G401.6 (cell line): ENCODE measurements at regions not wholly inside any gene's neighbourhood (a gene's known extent, or its start where the extent isn't known, plus 50 kb on each side); places are given as distances from the start of the nearest gene placed in this dataset.

Source experiments
- FAIRE-seq: peaks from 2 replicates; lab custom pipeline; 2012; peaks lifted over from hg19 to GRCh38; lab: Jason Lieb, UNC

DNA sequence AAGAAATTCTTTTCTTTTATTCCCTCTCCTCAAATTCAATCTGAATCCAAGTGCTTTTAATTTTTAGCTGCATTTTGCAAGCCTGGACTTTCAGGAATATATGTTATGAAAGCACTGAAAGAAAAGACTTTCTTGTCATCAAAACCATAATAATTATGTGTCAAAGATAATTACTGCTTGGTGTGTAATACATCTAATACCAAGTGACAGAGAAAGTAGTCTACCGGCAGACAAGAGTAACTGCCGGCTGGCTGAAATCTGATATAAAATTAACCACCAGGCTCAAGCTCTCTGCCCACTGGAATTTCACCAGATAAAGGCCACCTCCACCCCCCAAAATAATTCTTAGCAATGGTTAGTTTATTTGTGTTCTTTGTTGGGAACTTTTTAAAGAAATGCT, 220.9 kb upstream of the CDIN1 start:
- no peak for FAIRE-seq

DNA sequence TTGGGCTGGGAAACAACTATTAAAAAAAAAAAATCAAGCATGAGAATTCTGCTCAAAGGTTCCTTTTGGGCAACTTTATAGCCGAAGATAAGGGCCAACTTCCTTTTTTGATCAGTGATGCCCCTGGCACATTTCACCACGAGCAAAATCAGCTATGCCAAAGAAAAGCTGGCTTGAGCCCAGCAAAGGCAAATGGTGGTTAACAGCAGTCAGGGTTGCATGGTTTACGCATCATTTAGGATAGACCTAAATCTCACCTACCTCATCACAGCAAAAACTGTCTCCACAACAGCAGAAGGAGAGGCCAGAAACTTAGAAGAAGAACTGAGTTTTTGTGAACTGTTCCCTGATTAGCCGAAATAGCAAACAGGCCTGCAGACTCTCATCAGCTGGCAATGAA, 220.1 kb upstream of the CDIN1 start:
- FAIRE-seq, result no peak

DNA sequence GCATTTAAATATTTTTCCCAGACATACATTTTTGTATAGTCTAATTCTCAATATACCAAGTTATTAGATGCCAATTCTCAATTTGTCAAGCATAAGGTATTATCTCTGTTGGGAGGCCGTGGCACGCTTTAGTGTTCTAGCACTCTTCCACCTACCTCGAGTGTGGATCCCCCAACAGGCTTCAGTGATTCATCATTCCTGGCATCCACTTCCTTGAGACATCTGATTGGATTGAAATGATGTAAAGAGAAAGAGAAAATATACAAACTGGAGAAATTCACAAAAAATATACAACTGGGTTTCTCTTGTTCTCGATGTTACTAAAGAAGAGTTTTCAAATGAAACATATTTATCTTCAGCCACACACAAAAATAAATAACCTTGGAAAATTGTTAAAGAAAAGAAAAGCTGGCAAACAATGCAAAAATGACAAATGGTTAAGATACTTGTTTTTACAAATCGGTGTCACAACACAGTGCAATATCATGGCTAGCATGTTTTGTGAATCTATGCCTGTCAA, 218.0 kb upstream of the CDIN1 start:
- no peak for FAIRE-seq

DNA sequence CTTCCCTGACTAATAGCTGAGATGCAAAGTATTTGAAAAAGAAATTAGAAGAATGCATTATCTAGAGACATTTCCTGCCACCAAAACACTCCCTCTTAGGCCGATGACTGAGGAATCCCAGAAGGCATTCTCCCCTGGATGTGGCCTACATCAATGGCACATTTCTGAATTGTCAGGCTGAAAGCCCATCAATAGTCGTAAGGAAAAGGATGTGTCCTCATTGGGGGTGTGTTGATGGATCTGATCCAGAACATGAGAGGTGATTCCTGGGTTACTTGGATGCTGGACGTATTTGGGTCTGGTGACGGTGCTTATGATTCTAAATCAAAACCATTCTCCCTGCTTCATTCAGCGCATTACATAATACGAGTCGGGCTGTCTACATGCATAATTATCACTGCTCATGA, 216.9 kb upstream of the CDIN1 start:
- no peak for FAIRE-seq

DNA sequence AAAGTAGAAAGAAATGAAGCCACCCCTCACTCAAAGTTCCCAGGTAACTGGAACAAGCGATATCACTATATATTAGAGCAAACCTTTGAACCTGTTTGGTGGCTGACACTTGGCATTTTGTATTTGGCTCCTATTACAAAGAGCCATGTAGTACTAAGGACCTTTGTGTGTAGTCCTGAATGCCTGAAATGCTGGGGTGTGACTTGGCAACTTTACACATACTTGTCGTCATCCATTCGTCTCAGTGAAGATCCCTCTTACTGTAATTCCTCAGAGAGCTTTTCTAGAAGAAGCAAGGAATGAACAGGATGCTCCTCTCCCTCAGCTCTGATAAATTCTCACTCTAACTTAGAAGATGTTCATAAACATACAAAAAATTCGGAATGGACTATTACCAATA, 216.1 kb upstream of the CDIN1 start:
- FAIRE-seq, result no peak

DNA sequence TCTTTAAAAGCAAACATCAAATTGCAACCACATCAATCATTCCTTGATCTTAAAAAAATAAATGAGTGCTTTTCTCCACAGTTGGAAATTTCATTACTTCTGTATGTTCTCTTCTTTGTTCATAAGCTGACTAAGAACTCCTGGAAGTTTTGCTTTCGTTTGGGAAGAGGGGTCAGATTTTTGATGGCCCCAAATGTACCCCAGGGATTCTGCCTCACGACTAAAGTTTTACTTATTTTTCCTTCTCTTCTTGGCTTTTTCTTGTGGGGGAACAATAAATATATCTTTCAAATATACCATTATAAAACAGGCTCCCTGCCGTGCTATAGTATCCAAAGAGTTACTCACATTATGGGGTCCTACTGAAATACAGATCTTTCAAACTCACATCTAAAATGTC, 215.0 kb upstream of the CDIN1 start:
- FAIRE-seq, result no peak

DNA sequence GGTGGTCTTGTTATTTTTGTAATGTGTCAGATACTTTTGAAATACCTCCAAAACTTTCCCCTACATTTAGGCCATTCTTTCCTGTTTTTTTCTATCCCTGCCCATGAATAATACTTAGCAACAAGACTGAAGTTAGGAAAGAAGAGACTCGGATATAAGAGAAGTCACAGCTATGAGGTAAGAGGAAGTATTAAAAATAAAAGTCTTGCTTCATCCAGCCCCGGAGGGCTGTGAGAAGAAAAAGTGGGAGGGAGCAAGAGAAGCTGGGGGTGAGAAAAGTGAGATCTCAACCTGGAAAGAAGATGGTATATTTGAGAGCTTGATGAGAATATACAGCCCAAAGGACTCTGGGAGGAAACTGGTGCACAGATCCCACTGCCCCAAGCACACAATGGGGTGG, 213.5 kb upstream of the CDIN1 start:
- FAIRE-seq, result no peak

DNA sequence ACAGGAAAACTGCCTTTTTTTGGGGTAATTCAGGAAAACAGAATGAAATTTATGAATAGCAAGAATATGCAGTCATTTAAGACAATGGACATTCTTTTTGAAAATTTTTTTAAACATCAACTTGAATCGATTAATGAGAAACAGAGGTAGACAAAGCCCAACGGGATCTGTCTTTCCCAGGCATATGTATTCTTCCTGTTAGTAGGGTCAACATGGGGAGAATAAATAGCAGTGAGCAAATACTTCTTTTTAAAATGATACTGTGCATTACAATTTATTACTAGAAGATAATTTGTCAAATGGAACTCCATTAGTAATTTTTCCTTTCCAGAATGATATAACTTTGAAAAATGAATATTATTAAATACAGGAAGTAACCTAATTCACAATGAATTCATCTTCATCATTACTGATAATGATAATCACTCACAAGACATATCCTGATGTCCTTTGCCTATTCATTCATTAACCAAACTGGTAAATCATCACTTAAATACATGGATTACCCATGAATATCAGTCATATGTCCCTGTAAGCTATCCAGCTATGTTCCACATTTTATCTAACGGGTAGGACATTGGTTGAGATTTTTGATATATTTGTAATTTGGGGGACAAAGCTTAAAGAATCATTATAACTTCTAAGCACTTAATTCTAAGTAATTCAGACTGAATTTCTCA, 209.2 kb upstream of the CDIN1 start:
- no peak for FAIRE-seq

DNA sequence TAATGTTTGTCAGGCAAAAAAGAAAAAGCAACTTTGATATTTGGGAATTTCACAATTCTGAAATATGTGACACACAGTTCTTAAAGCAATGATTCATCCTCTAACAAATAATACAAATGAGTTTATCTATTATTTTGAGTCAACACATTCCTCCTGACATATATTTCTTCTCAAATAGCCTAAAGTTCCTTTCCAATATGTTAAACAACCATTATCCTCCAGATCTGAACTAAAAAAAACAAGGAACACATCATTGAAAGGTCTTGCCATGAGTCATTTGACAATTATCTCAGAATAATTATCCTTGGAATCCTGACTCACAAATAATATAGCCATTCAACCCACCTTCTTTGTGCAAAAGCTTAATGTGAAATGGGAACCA, 208.7 kb upstream of the CDIN1 start:
- no peak for FAIRE-seq

DNA sequence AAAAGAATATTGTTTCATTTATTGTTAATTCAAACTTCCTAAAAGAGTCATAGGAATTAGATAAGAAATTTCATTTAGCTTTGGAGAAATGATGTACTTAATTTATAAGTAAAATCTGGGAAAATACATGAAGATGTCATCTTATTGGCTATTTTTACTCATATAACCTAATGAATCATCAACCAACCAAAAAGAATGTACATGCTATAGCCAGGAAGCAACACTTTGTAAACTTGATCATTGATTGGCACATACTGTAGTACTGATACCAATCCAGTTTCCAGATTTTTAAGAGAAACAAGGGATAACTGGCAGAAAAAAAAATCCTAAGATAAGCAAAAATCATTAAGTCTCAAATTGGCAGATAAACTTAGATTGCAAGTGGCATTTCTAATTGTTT, 207.9 kb upstream of the CDIN1 start:
- FAIRE-seq, result no peak

DNA sequence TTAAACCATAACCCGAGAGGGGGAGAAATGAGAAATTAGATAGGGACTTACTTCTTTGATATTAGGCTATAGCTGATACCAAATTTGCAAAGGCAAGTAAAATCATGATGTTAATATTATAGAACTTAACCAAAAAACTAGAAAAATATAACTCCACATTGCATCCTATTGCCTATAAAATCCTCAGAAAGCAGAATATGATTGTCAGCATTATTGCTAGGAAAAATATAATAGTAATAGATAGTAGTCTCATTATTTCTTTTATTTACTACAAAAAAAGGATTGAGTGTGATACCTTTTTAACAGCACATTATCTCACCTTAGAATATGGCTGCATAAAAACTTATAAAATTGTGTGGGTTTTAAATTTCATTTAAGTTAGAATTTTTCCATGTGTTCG, 206.5 kb upstream of the CDIN1 start:
- peak; percentile 74 for FAIRE-seq

DNA sequence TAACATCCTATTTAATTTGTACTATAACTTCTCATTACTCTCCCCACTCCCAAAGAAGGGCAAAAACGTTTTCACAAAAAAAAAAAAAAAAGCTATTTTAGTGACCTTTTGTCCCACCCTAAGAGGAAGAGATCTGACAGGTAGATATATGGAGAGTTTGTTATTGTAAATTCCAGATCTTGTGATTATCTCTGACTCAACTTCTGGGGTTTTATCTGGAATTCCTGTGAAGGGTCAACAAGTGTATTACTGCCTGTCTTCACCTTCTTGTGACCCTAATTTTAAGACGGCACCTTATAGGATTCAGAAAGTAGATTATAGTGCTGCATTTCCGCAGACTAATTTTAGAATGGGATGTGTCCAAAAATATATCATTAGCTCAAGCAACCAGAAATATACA, 205.9 kb upstream of the CDIN1 start:
- no peak for FAIRE-seq

DNA sequence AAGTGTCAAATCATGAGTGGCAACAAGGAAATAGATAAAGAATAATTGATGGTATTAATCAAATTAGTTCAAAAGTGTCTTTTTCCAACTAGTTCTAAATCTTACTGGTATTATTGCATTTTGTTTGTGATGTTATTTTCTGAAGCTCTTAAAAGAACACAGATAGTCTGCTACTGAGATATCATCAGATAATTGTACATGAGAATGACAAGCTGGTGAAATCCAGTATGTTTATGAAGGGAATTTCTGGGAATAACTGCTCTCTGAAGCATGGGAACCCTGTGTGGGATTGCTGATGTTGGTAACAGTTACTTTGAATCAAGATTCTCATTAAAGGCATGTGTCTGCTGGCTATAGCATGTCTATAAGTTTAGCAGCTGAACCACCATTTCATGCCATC, 190.3 kb upstream of the CDIN1 start:
- FAIRE-seq, result no peak

DNA sequence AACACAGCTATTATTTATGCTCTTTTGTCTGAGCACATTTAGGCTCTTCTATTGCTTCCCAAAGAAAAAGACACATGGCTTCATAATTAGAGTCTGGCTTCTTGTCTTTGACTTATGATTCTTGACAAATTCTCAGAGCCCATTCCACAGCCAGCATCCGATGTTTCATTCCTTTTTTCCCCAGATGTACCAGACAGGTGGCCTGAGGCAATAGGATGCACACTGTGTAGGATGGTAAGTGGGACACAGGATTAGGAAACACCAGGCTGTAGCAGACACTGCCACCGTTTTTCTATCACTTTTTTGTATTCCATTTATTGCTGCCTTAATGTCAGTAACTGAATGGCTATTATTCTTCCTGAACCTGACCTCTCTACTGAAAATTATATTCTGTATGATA, 188.9 kb upstream of the CDIN1 start:
- no peak for FAIRE-seq

DNA sequence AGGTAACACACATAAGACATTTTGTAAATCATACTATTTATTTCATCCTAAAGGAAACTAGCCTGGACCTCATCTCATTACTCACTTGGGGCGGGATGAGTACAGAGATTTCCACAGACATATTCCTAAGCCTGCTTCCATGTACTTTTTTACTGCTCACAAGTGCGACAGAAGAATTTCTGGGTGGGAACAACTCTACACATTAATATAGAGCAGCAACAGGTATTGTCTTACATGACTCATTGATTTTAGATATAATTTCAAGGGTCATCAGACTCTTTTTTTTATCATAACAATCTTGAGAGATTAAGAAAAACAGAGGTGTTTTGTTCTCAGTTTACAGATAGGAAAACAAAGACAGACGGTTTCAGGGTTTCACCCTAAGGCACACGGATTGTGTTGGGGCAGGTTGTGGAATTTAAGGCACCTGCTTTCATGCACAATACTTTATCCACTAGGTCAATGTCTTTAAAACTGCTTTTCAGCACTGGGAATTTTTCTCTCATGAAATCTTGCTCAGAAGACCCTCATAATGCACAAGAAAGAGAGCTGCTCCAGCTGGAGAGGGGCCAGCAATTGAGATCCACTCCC, 186.7 kb upstream of the CDIN1 start:
- FAIRE-seq, result no peak

DNA sequence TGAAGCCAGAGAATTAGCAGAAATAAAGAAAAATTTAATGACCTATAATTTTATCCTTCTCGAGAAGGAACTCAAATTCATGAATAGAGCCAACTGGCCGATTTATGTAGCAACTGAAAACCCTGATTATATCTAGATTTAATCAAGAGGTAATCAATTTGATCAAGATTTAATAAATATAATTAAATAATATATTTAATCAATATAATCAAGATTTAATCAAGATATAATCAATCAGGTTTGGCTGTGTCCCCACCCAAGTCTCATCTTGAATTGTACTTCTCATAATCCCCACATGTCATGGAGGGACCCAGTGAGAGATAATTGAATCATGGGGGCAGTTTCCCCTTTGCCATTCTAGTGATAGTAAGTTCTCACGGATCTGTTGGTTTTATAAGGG, 181.2 kb upstream of the CDIN1 start:
- no peak for FAIRE-seq

DNA sequence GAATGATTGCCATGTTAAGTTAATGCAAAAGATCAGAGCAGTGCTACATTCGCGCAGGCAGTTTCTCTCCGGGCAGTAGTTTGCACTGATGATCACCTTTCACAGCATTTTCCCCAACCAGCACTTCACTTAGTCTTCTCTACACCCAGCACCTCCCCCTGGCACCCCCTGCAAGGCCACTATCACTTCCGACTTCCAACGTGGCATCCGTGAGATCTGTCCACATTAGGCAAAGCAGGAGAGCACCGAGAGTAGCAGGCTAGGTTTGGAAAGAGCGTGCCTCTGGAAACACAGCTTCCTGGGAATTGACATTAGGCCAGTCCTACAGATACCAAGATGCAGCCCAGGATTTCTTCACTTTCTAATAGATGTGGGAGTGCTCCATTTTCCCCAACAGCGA, 180.2 kb upstream of the CDIN1 start:
- no peak for FAIRE-seq

DNA sequence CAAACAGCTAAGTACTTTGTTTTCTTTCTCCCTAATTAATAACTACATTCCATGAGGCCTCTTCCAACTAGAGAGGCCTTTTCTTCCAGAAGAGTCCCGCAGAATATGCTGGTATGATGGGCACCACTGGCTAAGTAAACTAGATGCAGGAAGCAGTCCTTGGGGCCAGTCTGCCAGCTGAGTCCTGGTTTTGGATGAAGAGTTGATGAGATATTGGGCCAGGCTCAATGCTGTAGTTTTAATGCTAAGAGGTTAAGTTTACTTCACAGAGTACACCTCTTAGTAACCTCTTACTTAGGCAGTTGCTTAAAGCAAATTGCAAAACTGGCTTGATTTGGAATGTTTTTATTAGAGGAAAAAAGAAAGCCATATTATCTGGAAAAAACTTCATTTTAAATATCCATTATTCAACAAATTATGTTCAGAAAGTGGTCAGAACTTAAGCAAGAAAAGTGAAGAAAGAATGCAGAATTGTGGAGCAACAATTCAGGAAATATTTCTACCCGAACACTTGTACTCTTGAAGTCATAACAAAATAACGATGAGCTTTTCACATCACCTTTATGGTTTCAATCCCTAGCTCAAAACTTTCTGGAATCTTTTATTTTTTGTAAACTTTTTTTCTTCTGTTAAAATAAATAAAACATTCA, 178.4 kb upstream of the CDIN1 start:
- peak; percentile 36 for FAIRE-seq

DNA sequence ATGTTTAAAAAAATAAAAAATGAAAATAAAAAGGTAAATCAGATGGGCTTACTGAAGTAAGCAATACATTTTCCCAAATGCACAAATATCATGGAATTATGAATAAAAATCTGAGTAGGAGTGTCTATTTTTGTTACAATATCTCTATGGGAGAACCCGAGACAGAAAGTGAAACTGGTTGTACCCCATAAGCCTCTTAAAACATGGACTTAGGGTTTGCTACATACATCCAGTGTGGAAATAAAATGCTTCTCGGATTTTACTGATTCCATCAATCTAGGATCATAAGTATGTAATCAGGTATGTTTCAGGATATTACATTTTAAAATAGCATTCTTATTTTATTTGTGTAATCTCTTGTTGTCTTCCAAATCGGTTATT, 177.8 kb upstream of the CDIN1 start:
- no peak for FAIRE-seq

DNA sequence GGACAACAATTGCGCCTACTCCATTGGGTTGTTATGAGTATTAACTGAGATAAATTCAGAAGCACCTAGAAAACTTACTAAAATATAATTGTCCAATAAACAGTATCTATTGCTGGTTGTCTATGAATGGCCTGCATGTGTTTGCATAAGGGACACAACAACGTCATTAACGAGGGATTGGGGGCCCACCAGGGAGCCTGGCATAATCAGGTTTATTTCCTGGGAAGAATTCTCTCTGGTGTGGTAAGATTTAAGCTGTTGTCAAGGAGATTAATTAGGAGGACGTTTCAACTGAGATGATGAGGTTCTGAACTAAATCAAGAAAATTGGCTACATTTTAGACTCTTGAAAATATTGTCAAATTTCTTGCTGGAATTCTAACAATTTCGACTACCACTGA, 176.1 kb upstream of the CDIN1 start:
- FAIRE-seq, result no peak

DNA sequence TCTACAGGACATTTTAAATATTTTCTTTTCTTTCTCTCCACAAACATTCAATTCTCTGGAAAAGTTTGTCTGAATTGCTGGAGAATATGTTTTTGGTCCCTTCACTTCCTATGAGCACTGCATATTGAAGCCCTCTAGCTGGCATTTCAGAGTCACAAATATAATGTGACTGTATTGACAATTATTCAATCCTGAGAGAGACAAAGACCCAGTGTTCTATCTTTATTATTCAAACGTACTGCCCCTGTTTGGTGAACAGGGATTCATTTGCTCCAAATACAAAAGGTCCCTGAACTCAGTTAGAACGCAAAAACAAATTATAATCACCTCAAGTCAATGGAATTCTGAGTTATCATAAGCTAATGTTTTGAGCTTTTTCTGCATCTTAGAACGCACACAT, 173.1 kb upstream of the CDIN1 start:
- FAIRE-seq, result no peak

DNA sequence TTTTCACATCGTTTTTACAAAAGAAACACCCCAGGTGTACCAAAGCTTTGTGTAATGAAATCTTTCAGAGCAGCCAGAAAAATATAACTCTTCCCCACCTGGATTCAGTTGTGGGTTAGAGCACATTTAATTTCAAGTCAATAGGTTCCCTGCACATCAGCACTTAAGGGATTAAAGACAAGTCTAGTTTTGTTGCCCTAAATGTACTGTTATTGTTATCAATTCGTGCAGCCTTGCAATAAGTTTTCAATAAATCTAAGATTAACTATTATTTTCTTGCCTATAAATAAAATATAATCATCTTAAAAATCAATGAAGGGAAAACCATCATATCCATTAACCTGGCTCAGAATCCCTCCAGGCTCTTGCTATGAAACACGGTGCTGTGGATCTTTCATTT, 172.5 kb upstream of the CDIN1 start:
- no peak for FAIRE-seq

DNA sequence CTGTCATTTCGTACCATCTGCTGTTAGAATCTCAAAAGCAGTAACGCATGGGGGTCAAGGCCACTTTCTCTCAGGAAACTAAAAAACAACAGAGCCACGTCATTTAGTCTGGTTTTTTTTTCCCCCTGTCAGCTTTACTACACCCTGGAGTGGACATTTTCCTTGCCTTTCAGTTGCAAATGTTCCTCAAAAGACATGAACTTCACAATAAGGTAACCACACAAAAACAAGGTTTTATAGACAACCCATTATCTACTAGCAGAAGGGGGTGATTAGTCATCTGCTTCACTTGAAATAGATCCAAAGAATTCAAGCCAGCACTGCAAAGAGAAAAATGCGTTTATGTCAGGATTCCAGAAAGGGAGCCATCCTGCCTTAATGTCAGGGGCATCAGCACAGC, 171.8 kb upstream of the CDIN1 start:
- no peak for FAIRE-seq

DNA sequence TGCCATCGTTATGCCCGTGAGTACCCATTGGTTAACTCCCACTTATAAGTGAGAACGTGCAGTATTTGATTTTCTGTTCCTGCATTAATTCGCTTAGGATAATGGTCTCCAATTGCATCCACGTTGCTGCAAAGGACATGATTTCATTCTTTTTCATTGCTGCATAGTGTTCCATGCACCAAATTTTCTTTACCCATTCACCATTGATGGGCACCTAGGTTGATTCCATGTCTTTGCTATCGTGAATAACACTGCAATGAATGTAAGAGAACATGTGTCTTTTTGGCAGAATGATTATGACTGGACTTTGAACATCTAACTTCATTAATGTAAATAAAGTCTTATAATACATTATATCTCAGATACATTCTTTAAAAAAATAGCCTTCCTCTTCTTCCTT, 169.6 kb upstream of the CDIN1 start:
- FAIRE-seq, result no peak
